ENCODE measurements at regions not wholly inside any gene's neighbourhood (a gene's known extent, or its start where the extent isn't known, plus 50 kb on each side); places are given as distances from the start of the nearest gene placed in this dataset.

GRCh38 chr11:28739489-28740280, 631.5 kb downstream of the METTL15 start:
- no peak for DNase-seq (ENCODE audit: low read depth)

- DNase-seq (ENCODE audit: low read depth), result no peak
Measured at GRCh38 chr11:28738549-28738948, 630.4 kb downstream of the METTL15 start.

- DNase-seq (ENCODE audit: low read depth), result no peak
Measured at GRCh38 chr11:28736256-28736655, 628.1 kb downstream of the METTL15 start.

DNA sequence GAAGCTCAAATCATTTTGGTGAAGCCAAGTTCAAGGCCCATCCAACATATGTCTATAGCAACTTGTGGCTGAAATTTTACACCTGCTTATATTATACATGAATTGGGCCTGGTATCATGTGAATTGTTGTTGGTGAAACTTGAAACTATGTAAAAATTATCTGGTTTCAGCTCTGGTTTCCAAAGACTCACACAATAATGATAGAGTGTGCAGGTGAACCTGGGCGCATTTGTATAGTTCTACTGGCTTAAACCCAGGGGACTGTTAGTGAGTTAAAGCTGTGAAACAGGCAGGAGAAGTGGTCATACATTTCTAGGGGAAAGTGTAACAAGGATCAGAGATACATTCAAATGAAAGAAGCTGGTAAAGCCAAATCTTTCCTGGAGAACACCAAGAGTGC, 627.3 kb downstream of the METTL15 start:
- no peak for DNase-seq (ENCODE audit: low read depth)

- no peak for DNase-seq (ENCODE audit: low read depth)
Measured at GRCh38 chr11:28730889-28731288, 622.7 kb downstream of the METTL15 start.

DNA sequence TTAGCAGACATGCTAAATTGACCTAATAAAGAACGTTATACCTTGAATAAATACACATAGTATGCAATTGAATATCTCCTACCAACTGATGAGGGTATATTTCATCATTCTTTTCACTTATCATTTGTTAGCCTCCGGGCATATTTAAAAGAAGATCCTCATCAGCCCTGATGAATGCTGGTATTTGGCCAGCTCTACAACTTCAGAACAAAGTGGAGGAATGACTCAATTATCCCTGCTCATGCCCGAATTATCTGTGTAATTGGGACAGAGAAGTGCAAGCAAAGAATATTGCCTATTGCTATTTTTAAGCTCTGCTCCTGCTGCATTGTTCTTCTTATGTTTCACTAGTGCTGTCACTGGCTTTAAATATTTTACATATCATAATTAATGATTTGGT, 622.1 kb downstream of the METTL15 start:
- DNase-seq (ENCODE audit: low read depth), result no peak

GRCh38 chr11:28729339-28729738, 621.2 kb downstream of the METTL15 start:
- DNase-seq (ENCODE audit: low read depth), result no peak

- DNase-seq (ENCODE audit: low read depth), result no peak
Measured at GRCh38 chr11:28728666-28729065, 620.5 kb downstream of the METTL15 start.

DNA sequence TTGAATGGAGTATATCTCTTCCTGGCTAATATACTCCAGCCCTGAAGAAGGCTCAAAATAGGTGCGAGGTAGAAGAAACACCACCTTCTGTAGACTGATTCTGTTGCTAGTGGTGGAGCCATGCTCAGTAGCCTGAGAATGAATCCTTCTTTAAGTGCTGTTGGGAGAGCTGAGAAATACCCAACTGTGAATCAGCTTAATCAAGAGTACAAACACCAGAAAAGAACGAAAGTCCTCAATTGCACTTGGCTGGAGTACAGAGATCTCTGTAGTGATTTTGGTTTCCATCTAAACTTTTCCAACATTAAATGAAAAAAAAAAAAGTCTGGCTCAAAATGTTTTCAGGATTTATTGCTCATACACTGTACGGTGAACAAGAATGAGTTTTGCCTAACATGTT, 619.1 kb downstream of the METTL15 start:
- DNase-seq (ENCODE audit: low read depth), result no peak

- no peak for DNase-seq (ENCODE audit: low read depth)
Measured at GRCh38 chr11:28726432-28726831, 618.2 kb downstream of the METTL15 start.

DNA sequence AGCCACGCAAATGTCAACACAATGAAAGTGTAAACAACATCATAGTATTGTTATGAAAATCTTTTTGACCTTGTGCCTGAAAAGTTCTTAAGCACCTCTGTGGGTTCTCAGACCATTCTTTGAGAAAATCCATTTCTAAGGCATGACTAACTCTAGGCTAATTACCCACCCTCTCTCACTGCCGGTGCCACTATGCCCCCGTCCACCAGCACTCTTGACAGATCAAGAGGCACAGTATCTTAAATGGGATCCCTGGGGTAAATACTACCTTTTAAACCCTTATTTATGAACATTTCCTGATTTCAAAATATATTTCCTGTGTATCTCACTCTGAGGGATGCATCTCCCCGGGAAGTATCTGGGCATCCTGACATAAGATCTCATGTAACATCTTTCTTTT, 607.5 kb downstream of the METTL15 start:
- no peak for DNase-seq (ENCODE audit: low read depth)

DNA sequence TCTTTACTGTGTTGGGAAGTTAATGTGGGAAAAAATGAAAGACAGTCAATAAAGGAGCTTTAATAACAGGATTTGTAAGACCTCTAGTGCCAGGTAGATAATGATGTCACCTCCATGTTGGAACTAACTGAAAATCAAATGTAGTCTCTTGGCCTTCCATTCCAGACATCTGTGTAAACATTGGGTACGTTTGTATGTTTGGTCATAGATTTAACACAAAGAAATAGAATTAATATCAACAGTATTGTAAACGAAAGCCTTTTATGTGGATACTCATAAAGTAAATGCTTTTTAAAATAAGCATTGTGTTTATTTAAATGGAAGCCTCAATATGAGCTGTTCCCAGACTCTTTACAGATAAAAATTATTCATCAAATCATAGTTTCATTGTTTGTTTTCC, 605.7 kb downstream of the METTL15 start:
- no peak for DNase-seq (ENCODE audit: low read depth)

- DNase-seq (ENCODE audit: low read depth), result no peak
Measured at GRCh38 chr11:28708075-28708474, 599.9 kb downstream of the METTL15 start.

DNA sequence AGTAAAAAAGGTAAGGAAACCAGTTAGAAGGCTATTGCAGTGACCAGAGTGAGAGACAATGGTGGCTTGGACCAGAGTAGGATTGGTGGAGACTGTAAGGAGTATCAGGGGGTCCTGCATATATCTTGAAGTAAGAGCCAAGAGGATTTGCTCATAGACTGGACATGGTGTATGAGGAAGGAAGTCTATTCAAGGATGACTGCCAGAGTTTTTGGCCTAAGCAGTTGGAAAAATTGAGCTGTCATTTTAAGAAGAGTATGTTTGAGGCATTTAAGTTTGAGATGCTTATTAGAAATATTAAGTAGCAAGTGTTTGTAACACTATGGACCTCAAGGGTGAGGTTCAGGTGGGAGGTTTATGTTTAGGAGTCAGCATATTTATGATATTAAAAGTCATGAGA, 596.6 kb downstream of the METTL15 start:
- DNase-seq (ENCODE audit: low read depth), result no peak

DNA sequence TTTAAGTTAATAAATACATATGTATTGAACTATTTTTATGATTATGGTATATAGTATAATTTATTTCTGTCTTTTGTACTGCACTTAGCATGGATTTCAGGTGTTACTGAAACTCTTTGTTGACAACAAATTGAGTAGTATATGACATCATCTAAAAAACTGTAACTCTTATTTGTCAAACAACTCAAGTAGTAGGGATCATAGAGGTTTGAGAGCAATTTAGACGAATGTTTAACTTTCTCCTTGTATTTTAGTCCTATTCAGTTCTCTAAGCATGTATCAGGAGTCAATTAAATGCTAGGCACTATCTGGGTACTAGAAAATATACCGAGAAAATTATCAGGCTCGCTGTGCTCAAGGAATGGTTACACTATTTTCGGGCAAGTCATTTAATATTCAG, 595.2 kb downstream of the METTL15 start:
- no peak for DNase-seq (ENCODE audit: low read depth)

- DNase-seq (ENCODE audit: low read depth), result no peak
Measured at GRCh38 chr11:28702871-28703270, 594.7 kb downstream of the METTL15 start.

- no peak for DNase-seq (ENCODE audit: low read depth)
Measured at GRCh38 chr11:28702450-28702790, 594.2 kb downstream of the METTL15 start.

- no peak for DNase-seq (ENCODE audit: low read depth)
Measured at GRCh38 chr11:28701760-28702449, 593.7 kb downstream of the METTL15 start.

GRCh38 chr11:28699701-28700100, 591.5 kb downstream of the METTL15 start:
- DNase-seq (ENCODE audit: low read depth), result no peak

DNA sequence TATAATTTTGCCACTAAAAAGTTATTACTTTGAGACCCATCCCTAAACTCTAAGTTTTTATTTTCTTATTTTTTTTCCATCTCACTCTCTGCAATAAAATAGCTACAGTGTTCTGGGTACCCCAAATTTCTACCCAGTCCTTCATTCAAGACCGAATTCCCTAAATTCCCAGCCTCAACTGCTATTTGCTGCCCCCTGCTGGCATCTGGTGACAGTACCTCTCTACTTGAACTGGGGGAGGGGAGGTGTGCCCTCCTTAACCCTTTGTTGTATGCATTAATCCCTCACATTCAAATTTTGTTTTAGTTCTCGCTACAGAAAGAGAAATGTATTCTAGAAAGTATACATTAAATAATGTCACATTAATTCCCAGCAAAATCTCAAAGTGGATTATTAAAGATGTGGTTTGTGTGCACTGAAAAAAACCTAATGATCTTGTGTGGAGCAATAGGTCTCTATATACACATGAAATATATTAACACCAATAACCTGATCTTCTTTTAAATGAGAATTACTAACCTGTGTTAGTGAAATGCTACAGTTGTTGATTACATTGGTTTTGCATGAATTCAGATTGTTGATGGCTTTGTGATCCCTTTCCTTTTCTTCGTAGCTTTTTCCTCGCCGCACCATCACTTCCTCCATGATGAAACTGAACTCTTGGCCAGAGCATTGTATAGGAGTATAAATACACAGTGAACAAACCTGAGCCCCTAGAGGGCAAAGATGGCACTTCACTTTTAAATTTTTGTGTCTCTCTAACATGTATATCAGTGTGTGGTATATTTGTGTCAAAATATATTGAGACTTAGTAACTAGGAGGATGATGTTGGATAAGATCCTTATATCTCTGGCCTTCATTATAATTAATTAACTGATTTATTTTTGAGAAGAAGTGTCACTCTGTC, 590.0 kb downstream of the METTL15 start:
- DNase-seq (ENCODE audit: low read depth), result no peak

DNA sequence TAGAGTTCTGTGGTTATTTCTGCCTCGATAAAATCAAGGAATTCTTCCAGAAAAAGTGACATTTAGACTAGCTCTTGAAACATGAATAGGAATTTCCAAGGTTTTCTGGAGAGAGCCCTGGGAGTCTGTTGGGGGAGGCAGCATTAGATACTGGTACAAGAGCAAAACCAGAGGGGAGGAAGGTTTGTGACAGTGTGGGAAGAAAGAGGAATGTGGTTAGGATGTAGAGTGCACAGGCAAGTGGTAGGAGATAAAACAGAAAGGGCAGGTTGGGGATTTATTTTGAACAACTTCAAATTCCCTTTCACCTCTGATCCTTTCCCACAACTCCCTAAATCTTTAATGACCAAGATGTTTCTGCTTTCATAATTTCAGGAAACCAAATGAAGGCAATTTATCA, 588.4 kb downstream of the METTL15 start:
- no peak for DNase-seq (ENCODE audit: low read depth)

GRCh38 chr11:28690746-28691145, 582.6 kb downstream of the METTL15 start:
- DNase-seq (ENCODE audit: low read depth), result no peak

Data from forelimb muscle (tissue), 1 donor.